Dedifferentiated amniotic fluid mesenchymal stem cell (primary cell): ENCODE measurements at regions not wholly inside any gene's neighbourhood (a gene's known extent, or its start where the extent isn't known, plus 50 kb on each side); places are given as distances from the start of the nearest gene placed in this dataset.
"Not testable (repeated sequence)": the region's sequence is repeated elsewhere in the genome, so short reads cannot be mapped to it uniquely, and the experiment has no call there.

Experiments
- DNase-seq: peaks from one replicate; pipeline ENCODE4 v3.0.0-alpha.2; 2016; ENCODE audit errors: extremely low spot score

DNA sequence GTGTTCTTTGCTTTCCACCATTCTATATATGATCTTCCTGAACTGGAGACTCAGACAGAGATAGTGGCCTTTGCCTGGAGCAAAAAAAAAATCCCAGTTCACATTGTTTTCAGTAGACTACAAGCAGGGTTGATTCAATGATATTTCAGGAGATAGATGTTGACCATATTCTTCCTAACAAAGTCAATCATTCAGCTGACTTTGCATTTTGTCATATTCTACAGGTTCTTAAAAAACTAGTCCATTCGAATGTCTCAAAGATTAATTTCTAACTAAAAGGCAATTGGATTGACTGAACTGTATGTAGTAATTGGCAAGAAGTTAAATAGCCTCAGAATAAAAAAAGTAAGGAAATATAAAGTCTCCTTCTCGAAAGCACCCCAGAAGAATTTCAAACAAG, 479.5 kb downstream of the NKX6-1 start:
- DNase-seq = no peak

- DNase-seq = no peak
Observed at GRCh38 chr4:84003046-84003445, 467.1 kb downstream of the GPAT3 start.

DNA sequence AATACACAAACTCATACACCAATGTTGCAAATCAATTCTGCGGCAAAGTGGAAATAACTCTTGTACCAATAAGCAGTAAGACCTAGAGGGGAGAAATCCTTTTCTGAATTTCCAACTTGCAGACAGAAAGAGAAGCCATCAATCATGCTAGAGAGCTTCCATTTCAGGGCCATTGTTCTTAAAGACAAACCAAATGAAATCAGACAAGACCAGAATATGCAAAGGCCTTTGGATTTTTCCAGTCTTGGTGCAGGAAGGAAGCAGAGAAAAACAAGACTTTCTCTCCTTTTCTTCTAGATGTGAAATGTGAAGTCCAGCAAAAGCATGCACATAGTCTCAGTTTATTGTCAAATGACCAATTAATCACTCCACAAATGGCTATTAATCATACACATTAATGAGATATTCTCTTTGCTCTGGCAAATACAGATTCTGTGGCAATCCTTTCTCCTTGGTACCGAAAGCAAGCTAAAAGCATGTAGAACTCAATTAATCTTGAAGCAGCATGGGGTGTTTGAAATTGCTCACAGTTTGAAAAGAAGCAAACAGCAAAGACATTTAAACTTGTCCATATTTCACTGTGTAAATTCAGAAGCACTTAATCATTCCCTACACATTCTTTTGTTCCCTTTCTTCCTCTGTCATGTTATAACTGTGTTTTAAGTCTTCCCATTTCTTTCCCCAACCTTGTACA, 466.1 kb downstream of the GPAT3 start:
- DNase-seq = no peak

DNA sequence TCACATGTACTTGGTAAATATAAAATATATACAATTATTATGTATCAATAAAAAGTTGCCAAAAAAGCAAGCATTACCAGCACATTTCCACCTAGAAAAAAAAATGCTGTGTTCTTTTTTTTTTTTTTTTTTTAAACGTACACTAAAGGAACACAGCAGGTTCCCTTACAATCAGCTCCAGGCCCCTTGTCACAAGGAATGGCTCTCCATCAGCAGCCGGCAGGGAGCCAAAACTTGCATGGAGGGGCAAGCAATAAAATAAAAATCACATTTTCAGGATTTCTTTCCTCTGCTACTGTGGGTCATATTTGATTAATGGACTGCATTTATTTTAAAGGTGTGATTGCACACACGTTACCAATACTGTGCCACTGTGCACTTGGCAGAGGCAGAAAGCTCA, 460.3 kb downstream of the GPAT3 start:
- no peak for DNase-seq

DNA sequence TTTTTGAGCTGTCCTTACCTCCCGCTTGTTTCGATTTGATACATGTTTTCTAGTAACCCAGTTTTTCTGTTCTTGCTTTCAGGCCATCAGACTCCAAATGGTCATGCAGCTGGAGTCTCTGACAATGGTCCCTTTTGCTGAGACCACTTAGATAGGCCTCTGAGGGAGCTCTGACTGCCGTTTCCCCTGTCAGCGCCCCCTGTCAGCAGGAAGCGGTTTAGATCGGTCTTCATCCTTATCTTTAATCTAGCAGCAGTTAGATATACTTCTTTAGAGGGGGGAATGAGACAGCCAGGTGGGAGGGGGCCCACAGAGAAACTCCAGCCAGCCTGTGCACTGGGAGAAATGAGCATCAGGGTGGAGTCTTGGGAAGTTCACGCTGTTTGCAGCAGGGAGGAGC, 457.9 kb downstream of the GPAT3 start:
- no peak for DNase-seq

DNA sequence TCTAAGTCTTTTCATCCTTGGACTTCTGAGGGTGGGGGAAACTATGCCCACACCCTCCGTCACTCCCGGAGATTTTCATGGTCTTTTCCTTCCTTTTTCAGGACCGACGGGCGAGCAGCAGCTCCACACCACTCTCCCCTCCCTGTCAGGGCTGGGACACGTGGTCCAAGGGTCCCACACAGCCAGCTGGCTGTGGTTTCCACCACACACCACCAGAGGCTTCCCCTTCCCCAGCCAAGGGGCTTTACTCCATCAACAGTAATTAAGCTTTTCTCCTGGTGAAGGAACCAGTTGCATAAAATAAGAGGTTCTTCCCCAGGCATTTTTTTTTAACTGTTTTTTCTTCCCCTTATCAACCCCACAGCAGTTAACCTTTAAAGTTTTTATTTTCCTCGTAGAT, 453.9 kb downstream of the GPAT3 start:
- no peak for DNase-seq

DNA sequence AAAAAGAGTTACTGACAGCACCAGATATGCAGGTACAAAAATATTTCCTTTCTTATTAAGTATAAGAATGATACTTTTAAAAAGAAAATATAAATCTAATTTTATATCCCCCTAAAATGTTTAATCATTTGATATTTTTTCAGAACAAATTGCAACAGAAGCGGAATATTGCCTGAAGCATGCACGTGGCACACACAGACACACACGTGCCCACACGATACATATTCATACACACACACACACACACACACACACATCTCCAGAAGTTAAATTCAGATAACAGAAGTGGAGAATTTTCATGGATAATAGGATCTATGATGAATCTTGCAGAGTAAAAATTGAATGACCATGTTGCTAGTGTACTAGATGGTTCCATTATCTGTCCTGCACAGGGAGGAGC, 445.2 kb downstream of the GPAT3 start:
- no peak for DNase-seq

- DNase-seq = no peak
Observed at GRCh38 chr4:83979773-83980172, 443.9 kb downstream of the GPAT3 start.

DNA sequence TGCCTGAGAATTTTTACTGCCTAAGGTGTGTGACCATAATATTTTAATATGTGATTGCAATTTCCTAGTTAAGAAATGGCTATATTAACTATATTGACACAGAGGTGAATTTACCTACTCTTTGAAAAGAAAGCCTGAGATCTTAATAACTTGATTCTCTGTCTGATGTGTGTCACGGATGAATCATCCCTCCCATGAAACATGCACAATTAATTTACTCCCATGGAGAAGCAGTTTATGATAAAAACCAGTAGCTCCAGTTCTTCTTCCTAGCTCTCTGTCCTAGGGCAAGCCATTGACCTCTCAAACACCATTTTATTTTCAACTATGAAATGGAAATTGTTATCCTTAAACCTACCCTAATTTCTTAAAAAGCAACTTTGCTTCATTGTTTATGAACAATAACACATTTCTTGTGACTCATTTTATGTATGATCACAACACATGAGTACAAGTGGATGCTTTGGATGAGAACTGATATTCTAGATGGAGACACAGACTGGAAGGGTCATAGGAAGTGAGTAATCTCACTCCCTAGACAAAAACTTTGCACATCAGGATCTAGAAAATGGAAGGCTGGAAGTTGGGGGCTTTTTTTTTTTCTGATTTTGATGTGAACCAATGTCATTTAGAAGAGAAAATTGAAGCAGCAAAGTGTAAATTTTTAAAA, 438.3 kb downstream of the GPAT3 start:
- no peak for DNase-seq

GRCh38 chr4:83964996-83965541, 429.2 kb downstream of the GPAT3 start:
- DNase-seq = no peak

DNA sequence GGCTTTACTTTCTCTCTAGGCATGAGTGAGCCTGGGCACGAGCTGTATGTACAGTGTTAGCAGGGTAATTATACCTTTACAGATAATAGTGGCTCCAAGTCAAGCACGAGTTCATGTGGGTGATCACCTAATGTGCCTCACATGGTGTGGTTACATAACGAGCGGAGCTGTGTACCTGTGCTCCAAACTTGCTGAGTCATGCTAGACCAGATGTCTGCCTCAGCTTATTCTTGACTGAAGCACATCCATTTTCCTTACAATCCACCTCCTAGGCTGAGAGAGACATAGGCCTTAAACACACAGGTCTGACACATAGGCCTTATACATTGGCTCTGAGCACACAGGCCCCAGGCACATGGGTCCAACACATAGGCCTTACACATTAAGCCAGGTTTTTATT, 426.6 kb downstream of the GPAT3 start:
- no peak for DNase-seq

DNA sequence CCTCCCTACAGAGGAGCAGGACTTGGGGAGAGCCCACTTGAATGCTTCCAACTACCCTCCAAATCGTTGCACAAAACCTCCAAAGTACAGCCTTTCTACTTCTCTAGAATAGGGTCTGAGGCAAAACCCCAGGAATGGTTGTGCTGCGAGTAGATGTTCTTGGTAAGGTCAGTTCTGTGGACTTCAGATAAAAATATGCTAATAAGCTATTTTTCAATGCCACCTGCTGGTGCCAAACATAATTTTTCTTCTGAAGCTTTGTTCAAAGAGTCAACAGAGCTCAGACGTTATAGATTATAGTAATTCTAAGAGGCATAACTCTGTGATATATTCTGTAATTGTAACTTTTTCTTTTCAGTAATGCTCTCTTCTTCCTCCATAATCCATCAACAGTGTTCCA, 425.7 kb downstream of the GPAT3 start:
- no peak for DNase-seq

DNA sequence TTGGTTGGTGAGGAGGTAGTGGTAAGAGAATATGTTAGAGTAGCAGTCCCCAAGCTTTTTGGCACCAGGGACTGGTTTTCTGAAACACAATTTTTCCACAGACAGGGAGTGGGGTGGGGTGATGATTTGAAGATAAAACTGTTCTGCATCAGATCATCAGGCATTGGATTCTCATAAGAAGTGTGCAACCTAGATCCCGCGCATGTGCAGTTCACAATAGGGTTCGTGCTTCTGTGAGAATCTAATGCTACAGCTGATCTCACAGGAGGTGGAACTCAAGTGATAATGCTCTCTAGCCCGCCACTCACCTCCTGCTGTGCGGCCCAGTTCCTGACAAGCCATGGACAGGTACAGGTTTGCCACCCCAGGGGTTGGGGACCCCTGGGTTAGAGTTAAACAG, 423.3 kb downstream of the GPAT3 start:
- DNase-seq = no peak

DNA sequence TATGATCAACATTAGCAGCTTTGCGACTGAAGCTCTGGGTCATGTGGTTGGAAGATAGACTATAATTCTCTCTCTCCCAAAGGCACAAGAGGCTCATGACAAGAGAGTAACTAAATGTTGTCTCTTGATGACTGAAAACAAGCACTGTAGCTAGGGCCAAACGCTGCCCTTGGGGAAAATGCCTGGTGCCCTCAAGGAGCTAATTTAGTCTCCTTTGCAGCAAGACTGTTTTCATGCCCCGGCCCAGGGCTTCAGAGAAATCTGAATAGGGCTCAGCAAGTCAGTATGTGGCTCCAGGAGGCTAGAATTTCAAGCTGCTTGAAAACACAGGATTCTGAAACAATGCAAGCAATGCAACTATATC, 411.9 kb downstream of the GPAT3 start:
- no peak for DNase-seq

- DNase-seq = no peak
Observed at GRCh38 chr4:83947125-83947829, 411.4 kb downstream of the GPAT3 start.

- not testable (repeated sequence) for DNase-seq
Observed at GRCh38 chr4:83943691-83944090, 407.8 kb downstream of the GPAT3 start.

DNA sequence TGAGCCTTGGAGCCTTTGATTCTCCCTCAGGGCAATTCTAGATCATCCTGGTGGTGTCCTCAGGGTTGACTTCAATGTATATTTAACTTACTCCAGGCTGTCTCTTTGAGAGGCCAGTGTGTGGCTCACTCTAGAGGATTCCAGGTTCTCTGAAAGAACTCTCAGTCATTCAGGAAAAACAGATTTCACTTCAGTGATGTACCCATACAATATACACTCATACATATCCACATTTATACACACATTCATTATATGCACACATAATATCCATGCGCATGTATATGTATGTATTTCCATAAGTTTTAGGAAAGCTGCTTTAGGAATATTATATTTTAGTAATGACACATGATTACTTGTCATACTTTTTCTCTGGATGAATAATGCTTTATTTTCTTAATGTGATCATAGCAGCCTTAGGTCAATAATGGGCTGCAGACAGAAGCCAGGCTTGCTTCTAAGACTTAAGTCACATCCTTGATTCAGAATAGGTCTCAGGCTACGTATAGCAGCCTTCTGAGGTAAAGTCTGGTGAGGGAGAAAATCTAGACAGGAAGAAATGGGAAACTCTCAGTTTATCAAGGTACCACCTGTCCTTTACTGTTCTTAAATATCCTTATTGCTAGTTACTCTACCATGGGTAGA, 397.0 kb downstream of the GPAT3 start:
- DNase-seq = no peak

- DNase-seq = no peak
Observed at GRCh38 chr4:83931659-83932438, 395.9 kb downstream of the GPAT3 start.

- DNase-seq = no peak
Observed at GRCh38 chr4:83929550-83929949, 393.6 kb downstream of the GPAT3 start.

DNA sequence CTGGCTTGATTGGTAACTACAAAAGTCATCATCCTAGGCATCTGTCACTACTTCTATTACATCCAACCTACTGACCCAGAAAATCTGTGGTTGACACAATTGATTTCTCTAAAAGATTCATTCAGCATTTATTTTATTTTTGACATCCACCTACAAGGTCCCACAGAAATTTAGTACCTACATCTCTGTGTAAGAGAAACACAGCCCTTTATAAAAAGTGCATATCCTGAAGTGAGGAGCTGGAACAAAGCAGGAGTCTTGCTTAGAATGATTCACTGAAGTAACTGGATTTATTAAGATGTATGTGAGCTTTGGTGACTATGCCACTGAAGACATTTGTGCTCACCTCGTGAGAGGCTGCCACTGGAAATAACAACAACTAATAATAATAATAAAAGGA, 391.0 kb downstream of the GPAT3 start:
- no peak for DNase-seq

DNA sequence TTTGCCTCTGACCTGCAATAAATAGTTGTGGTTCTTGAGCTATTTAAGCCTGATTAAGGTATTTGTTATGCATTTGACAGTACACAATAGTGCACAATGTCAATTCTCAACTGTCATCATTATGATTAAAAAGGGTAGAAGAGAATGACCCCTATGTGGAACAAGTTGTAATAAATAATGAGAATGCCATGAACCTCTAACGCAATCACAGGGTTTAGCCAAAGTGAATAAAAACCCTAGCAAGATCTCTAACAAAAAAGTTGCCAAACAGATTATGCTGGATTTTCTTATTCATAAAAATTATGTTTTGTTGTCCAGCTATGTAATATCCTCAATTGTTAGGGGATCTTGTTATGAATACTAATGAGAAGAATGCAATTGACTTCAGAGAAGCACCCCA, 387.4 kb downstream of the GPAT3 start:
- DNase-seq = no peak

DNA sequence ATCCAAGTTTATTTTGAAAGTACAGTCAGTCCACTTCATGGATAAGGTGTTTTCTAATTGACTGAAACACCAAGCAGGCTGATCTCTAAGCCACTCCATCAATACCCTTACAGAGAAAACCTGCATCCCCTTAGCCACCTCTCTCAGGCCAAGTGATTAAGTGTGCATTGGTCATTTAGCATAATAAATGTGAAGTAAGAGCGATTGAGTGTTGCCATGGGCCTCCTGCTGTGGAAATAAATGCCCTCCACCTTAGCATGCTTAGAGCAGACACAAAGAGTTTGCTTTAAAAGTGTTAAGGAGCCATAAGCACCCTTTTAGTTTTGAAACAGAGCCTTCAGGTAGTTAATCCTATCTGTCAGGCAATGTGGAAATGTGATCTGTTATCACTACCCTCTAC, 386.5 kb downstream of the GPAT3 start:
- DNase-seq = no peak
